Inferior parietal cortex (tissue), 1 donor: ENCODE measurements at regions not wholly inside any gene's neighbourhood (a gene's known extent, or its start where the extent isn't known, plus 50 kb on each side); places are given as distances from the start of the nearest gene placed in this dataset.
"Not testable (repeated sequence)": the region's sequence is repeated elsewhere in the genome, so short reads cannot be mapped to it uniquely, and the experiment has no call there.

ENCODE experiments used
- DNase-seq: peaks from one replicate; pipeline ENCODE4 v3.0.0-alpha.2; 2016; ENCODE audit errors: extremely low spot score

DNA sequence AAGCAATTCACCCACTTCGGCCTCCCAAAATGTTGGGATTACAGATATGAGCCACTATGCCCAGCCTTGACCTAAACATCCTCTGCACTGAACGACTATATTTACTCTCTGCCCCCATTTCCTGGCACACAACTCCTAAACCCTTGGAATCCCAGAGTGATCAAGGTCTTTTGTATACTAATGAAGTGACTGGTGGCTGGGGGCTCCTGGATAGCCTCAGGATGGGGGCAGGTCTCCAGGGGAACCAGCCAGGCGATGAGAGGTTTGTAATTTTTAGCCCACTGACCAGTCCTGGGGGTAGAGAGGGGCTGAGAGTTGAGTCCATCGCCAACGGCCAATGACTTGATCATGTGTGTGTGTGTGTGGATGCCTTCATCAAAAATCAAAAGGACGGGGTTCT is 71.1 kb downstream of the FAM50B start:
- DNase-seq = no peak

DNA sequence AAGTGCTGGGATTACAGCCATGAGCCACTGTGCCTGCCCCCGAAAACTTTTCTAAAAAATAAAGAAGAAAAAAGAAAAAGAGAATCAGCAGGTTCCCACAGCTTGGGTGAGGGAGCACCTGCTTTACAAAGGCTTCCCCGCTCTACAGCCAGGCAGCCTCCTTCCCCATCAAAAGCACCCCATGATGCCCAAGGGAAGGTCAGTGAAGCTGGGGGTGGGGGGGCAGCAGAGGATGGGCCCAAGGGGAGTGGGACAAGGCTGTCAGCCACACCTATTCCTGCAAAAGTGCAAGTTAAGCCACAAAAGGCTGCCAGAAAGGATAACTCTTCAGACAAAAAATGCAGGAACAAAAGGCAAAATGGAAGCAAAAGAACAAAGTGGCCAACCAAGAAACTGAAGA is 72.5 kb downstream of the FAM50B start:
- no peak for DNase-seq

DNA sequence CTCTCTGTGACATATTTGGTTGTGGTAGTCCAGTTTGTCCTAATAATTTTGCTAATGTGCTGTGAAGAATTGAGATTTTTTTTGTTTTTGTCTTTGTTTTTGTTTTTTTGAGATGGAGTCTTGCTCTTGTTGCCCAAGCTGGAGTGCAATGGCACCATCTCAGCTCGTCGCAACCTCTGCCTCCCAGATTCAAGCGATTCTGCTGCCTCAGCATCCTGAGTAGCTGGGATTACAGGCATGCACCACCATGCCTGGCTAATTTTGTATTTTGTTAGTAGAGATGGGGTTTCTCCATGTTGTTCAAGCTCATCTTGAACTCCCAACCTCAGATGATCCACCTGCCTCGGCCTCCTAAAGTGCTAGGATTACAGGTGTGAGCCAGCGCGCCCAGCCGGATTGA is 73.4 kb downstream of the FAM50B start:
- DNase-seq = not testable (repeated sequence)

DNA sequence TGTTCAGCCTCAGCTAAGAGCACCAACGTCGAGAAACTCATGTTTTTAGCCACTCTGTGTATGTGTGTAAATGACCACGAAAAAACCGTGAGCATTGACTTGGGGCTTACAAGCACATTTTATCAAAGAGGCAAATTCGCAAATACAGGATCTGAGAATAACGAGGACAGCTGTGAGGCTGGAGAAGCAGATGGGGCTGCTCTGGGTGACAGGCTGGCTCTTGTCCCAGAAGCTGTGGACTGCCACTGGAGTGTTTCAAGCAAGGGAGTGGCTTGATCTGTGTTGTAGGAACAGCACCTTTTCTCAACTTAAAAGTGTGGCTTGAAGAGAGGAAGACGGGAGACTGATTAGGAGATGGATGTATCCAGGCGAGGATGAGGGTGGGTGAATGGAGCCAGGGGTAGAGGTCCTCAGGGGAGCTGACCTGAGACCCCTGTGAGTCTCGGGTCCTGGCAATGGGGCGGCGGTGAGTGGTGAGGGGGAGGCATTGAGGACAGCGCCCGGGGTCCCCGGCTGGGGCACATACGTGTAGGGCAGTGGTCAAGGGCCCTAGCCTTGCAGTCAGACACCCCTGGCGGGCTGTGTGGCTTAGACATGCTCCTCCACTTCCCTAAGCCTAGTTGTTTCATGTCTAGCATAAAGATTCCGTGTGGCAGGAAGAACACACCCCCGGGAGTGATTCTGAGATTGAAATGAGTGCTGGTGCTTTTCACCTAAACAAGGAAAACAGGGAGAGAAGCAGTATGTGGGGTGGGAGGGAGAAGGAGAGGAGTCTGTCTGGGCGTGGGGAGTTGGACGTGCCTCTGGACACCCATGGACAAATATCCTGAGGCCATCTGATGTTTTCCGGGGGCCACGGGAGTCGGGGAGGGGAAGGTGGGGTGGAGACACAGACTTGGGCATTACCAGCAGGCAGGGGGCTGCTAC is 76.3 kb downstream of the FAM50B start:
- DNase-seq = not testable (repeated sequence)

DNA sequence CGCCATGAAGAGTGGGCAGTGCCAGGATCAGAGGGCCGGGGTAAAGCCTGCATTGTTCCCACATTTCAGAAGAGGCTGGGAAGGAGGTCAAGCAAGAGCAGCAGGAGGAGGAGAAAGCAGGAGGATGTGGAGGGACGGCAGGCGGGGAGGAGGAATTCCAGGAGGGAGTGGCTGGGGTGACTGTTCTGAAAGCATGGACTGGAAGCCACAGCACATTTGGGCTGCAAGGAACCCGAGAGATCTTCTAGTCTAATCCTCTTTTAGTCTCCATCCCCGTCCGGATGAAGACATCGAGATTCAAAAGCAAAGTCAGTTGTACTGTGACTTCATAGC is 76.9 kb downstream of the FAM50B start:
- DNase-seq = no peak

DNA sequence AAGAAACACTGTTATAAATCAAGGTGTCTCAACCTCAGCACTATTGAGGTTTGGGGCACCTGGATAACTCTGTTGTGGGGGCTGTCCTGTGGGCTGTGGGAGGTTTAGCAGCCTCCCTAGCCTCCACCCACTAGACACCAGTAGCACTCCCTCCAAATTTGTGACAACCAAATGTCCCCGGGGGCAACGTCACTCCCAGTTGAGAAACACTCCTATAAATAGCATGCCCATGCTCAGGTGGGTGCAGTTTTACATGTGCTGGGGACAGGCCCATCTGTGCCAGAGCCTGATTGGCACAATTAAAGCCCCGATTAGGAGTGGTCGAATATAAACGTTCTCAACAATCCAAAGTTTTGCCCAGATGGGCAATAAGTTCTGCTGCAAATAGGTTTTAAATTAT is 78.9 kb downstream of the FAM50B start:
- DNase-seq = no peak

DNA sequence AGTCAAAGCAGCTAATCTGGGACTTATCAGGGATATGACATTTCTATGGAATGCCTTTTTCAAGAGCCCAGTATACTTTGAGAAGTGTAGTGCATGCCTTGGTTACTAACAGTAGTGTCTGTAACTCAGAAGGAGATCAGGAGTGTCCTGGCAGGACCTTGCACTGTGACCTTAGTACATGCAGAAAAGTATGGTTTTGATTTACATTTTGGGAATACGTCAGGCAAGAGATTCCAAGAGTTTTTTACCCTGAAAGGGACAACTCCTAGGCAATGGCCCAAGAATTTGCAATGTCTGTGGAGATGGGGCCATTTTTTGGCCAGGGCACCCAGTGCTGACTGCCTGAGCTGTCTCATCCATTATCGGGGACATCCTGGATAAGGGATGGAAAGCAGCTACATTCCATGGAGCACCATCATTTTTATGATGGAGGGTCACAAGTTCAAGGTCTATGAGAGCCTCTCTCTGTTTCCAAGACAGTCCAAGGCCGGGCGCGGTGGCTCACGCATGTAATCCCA is 80.2 kb downstream of the FAM50B start:
- DNase-seq = no peak

DNA sequence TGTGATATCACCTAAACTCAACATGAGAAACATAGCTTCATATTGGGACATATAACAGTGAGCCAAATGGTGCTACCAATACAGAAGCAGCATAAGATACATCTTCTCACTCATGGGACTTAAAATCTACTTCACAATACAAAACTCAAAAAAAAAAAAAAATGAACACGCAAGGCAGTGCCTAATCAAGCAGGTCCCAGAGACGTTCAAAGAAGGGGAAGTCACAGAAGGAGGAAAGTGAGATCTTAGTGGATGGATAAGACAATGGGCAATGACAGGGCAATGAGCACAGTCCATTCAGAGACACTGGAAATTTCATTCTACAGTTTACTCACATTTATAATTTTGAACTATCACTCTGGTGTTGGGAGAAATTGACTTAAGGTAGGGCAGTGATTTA is 88.3 kb downstream of the FAM50B start:
- no peak for DNase-seq

DNA sequence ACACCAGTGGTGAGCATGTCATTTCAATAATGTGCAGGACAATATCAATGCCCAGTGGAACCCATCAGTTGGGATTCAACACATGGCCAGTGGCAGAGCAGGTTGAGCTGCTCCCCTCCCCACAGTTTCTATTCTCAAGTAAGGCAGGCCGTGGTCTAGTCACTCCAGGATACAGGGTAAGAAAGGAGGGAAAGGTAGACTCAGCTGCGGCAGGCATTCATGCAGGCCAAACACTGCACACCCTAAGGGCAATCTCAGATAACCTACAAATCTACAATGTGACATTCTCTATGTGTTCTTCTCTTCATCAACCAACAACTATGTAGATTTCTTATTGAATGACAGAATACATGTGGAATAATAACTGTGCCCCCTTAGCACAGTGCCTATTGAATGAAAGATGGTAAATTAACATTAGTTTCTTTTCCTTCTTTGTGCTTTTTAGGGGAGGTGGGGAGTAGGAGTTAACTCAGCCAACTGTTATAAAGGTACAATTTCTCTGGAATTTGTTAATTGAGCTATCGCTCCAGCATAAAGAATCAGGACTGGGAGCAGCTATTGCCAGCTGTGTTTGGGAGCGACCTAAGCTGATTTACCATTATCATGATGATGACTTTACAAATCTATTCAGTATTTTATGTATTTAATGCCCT is 89.7 kb downstream of the FAM50B start:
- DNase-seq = no peak

DNA sequence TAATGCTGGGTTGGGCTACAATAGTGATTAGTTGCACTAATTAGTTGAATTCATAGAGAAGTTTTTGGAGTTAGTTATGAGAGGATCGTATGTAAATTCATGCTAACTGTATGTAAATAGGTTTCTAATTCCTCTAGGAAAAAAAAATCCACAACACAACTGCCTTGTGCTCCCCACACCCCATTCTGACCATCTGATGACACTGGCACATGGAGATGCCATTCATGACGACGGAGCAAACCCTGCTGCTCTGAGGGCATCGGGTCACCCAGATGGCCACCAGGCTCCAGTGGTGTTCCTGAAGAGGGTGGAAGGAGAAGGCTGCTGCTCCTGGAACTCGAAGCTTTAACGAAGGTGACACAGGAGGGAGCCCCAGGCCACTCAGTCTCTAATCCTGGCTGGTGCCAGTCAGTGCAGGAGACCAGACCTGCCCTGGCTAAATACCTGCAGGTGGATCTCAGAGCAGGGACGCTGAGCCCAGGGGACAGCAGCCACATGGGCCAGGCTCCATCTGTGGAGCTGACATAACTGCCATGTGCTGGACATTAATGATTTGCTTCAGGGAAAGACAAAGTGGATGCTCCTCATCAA is 90.3 kb downstream of the FAM50B start:
- no peak for DNase-seq

DNA sequence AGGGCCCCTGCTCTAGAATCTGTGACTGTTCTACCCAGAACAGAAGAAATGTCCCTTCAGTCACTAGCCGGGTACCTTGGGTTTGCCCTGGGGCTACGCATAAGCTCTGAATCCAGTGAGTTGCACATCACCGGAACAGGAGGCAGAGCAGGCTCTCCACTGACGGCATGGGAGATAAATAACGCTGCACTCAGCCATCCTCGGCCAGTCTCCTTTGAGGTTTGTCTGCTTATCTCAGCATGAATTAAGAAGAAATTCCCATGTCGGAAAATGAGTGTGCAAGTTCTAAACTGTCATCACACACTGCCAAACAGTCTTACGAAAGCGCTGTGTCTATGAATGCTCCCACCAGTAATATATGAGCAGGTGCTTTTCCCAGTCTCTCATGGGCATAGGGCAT is 90.8 kb downstream of the FAM50B start:
- DNase-seq = no peak

DNA sequence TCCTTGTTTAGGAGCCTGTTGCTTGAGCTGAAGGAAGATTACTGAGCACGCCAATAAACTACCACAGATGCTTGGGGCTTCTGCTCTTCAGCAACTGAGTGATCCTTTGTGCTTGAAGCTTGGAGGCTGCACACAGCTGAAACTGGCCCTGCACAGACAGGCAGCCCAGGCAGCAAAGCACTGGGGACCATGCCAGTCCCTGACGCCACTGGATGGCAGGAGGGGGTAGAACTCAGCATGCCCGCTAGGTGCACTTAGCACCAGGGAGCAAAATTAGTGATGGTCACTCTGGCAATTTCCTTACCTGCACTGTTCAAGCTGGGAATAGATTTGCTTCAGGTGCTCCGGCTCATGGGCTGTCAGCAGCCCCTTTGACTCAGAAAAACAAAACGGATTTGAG is 91.5 kb downstream of the FAM50B start:
- DNase-seq = peak; percentile 51

DNA sequence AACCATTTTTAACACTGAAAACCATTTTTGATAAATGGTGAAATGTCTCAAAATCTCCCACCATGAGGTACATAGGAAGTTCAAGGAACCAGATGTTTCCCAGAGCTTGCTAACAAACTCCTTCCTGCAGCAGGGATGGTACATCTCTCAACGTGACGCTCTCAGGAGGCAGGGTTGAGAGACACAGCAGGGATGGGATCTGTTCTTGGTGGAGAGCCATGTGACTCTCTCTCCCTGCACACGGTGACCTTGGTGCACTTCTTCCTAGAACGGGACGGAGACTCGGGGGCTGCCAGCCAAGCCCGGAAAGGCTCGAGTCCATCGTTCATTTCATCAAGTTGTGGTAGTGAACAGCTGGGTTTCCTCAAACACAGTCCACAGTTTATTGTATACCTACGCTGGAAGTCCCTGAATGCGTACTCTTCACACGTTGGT is 94.2 kb downstream of the FAM50B start:
- DNase-seq = no peak

DNA sequence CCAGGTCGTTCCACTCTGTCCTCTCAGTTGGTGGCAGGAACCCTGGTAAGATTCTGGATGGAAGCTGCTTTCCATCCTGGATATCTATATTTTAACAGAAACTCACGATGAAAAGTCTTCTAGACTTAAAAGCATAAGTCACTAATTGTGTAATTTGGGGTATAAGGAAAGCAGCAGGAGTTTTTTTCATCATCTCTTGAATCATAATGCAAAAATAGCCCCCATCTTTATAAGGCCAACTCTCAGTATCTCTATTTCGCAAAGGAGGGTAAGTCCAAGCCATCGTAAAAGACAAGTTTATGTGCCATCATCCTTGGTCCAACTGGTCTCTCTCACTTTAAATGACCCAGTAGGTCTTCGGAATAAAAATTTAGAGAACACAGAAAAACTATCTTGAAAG is 95.1 kb downstream of the FAM50B start:
- DNase-seq = no peak

DNA sequence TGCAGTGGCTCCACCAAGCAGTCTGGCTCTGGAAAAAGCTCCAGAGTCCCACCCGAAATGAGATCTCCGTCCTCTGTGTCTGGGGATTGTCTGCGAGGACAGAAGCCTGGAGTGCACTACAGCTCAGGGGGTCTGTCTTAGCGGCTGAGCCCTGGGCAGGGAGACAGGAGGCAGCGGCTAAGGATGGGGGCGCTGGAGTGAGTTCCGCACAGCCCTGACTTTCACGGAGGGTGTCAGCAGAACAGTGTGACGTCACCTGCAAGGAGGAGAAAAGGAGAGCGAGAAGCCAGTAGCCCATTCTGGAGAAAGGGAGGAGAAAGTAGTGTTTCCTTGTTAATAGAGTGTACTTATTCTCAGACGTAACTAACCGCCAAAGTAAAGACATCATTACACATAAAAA is 97.6 kb downstream of the FAM50B start:
- no peak for DNase-seq

DNA sequence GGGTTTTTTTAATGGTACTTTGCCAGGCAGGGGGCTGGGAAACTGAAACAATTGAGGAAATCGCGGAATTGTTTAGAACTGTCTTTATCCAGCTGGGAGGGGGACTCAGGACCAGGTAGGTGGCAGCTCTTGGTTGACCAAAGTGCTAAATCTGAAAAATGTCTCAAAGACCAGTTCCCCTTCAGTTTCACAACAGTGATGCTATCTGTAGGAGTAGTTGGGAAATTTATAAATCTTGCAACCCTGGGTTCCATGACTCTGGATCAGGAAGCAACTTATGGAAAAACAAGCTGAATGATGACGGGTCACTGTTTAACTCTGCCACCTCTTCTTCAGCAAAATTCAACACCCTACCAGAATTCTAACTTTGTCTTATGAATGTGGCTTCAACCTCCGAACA is 99.7 kb downstream of the FAM50B start:
- DNase-seq = no peak

DNA sequence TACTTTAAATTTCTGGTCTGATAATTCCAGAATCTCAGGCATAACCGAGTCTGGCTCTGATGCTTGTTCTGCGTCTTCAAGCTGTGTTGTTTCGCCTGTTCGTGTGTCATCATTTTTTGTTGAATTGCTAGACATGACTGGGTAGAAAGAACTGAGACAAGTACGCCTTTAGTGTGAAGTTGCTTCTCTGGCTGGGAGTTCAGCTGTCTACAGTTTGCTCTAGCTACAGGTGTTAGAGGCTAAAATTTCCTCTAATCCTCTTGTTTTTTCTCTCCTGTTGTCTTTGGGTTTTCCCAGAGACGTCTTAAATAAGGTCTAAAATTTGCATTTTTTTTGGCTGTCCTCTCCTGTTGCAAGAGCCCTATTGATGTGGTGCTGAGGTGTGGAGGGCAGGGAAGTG is 100.3 kb downstream of the FAM50B start:
- DNase-seq = no peak

DNA sequence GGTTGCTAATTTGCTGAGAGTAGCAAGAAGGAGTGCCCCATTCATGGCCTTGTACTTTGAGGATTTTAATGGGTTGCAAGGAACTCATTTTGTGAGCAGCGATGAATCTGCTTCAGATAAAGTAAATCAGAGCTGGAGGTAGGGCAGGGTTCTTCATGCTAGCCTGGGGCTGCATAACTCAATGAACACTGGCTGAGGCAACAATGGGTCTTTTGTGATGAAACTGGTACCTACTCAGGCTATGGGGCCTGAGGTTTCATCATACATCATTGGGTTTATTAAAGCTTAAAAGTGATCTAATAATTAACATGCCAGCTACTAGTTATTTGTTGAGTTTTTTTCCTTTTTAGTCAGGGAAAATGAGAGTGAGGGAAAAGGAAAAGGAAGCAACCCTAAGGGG is 106.9 kb downstream of the FAM50B start:
- no peak for DNase-seq

DNA sequence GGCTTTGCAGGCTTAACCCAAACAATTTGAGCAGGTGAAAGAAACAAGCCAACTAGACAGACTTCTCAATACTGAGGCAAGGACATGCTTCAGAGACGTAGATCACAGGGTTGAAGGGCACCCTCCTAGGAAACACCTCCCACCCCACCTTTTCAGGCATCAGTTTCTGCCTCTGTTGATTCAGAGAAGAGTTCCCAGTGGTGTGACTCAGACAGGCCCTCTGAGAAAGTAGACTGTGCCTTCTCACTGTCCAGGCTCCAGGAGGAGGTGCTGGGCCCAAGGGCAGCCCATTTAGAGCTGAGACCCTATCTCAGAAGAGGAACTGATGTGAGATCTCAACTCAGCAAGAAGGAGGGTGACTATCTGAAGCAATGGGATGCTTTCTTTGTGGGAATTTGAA is 108.1 kb downstream of the FAM50B start:
- DNase-seq = no peak

DNA sequence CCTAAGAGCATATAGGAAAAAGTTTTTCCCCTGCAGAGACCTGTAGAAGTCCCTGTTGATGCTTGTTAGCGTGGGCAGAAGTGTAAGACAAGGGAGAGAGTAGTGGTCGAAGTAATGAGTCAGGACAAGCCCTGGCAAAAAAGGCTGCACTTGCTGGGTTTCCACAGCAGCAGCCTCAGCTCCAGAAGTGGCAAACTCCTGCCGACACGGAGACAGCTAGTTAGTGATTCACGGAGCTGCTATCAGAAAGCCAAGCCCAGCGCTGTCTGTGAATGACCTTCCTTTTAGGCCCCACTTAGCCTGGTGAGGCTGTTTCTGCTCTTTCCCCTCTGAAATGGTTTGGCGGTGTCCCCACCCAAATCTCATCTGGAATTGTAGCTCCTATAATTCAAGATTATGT is 109.1 kb downstream of the FAM50B start:
- no peak for DNase-seq

DNA sequence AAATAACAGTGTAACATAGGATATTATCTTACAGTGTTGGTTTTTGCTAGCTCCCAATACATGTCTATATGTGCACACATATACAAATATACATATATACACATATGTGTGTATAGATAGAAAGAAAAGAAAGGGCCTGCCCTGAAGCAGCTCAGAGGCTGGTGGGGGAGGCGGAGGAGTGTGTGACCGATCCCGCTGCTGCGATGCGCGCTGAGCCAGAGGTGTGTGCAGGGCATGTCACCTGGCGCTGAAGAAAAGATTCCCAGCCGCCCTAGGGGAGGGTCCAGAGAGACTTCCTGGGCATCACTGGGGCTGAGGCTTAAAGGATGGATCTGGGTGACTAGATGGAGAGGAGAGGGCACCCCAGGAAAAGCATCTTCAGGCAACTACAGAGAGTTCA is 110.2 kb downstream of the FAM50B start:
- DNase-seq = no peak

DNA sequence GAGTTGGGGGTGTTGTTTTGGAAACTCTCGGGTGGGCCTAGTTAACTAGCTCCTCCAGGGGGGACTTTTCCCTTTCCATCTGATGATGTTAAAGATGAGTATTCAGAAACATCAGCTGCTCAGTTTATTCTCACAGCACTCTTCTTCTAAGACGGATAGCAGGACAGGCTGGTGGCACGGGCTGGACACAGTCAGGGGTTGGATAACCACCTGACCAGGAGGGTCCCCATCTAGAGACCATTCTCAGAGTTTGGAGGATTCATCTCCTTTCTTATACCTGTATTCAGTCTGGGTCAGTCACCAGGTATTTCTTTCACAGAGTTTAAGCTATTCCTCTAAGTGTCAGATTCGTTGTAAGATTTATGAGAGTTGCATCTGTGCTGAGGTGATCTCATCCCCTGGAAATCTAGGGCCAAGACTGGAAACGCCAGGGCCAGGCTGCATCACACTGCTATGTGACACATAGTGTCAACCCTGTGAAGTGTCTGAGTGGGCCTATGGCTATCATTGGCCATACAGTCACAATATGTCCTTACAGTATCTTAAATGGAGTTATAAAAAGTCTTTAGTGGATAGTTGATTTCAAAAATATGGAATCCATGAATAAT is 111.7 kb downstream of the FAM50B start:
- no peak for DNase-seq
